HL-60 (cell line): ENCODE measurements at regions not wholly inside any gene's neighbourhood (a gene's known extent, or its start where the extent isn't known, plus 50 kb on each side); places are given as distances from the start of the nearest gene placed in this dataset.
"Not testable (repeated sequence)": the region's sequence is repeated elsewhere in the genome, so short reads cannot be mapped to it uniquely, and the experiment has no call there.

ENCODE experiments used
- CTCF ChIP-seq: IDR thresholded peaks from one replicate; pipeline ENCODE4 v1.5.1; 2011; ENCODE audit warnings: low read length, control low read depth, inconsistent platforms; ENCODE audit not compliant: insufficient read depth
- GABPA ChIP-seq: IDR thresholded peaks from 2 replicates; pipeline ENCODE4 v1.6.1; 2012; ENCODE audit warnings: low read depth
- POLR2AphosphoS5 ChIP-seq: IDR thresholded peaks from 2 replicates; pipeline ENCODE4 v1.6.1; 2012; ENCODE audit warnings: low read depth
- REST ChIP-seq: IDR thresholded peaks from 2 replicates; pipeline ENCODE4 v1.6.1; 2012; ENCODE audit warnings: low read depth; ENCODE audit not compliant: insufficient replicate concordance
- SPI1 ChIP-seq: IDR thresholded peaks from 2 replicates; pipeline ENCODE4 v1.6.1; 2012; ENCODE audit warnings: low read depth, mild to moderate bottlenecking, borderline replicate concordance

- TF ChIP-seq CTCF, POLR2AphosphoS5, GABPA, REST, SPI1: not testable (repeated sequence)
These were observed 132.7 kb upstream of the GRK3 start for GRCh38 chr22:25431637-25432342.
